GM12892 (cell line): ENCODE measurements at regions not wholly inside any gene's neighbourhood (a gene's known extent, or its start where the extent isn't known, plus 50 kb on each side); places are given as distances from the start of the nearest gene placed in this dataset.

Source experiments
- POLR2A ChIP-seq: IDR thresholded peaks from 2 replicates; pipeline ENCODE4 v1.6.1; 2011; ENCODE audit warnings: low read depth, low read length, control low read depth
- POLR2AphosphoS5 ChIP-seq: IDR thresholded peaks from 2 replicates; pipeline ENCODE4 v1.6.1; 2011; ENCODE audit warnings: low read depth, low read length, control low read depth
- TAF1 ChIP-seq: IDR thresholded peaks from 2 replicates; pipeline ENCODE4 v1.6.1; 2011; ENCODE audit warnings: low read depth, mild to moderate bottlenecking, control low read depth, low read length, borderline replicate concordance

- TF ChIP-seq POLR2A (no peak), POLR2AphosphoS5 (no peak), TAF1 (no peak)
Measured at GRCh38 chr6:14757014-14757413, 488.9 kb upstream of the JARID2 start.
